Gastroesophageal sphincter (tissue), 3 donors: ENCODE measurements at regions not wholly inside any gene's neighbourhood (a gene's known extent, or its start where the extent isn't known, plus 50 kb on each side); places are given as distances from the start of the nearest gene placed in this dataset.
"Not testable (repeated sequence)": the region's sequence is repeated elsewhere in the genome, so short reads cannot be mapped to it uniquely, and the experiment has no call there.

ENCODE experiments used
- CTCF ChIP-seq, 4 experiments: fragments of 200-600 bp in 2 of 4; fragments of 450-650 bp in 2 of 4; sonication (generic) in 1 of 4; IDR thresholded peaks; one replicate each; pipeline ENCODE4 v1.5.1; 2017 to 2019; ENCODE audit warnings: antibody characterized with exemption in 4 of 4, mild to moderate bottlenecking in 2 of 4, moderate library complexity in 2 of 4
- EP300 ChIP-seq: sonication (generic); formaldehyde crosslinking; IDR thresholded peaks from one replicate; pipeline ENCODE4 v1.6.1; 2017; ENCODE audit warnings: antibody characterized with exemption, mild to moderate bottlenecking
- POLR2A ChIP-seq, 2 donors: fragments of 450-650 bp; IDR thresholded peaks; one replicate each; pipeline ENCODE4 v1.6.1; 2017; ENCODE audit warnings: antibody characterized with exemption in 2 of 2, mild to moderate bottlenecking in 2 of 2, moderate library complexity in 1 of 2
- POLR2AphosphoS5 ChIP-seq: sonication (generic); formaldehyde crosslinking; IDR thresholded peaks from one replicate; pipeline ENCODE4 v1.6.1; 2017; ENCODE audit warnings: antibody characterized with exemption

- TF ChIP-seq CTCF (IDR thresholded peaks at IDR 0.05); POLR2A (IDR thresholded peaks at IDR 0.05); POLR2AphosphoS5; EP300: not testable (repeated sequence)
Observed at GRCh38 chrX:3512150-3512549, 165.7 kb upstream of the MXRA5 start.
